HEK293 (cell line): ENCODE measurements at regions not wholly inside any gene's neighbourhood (a gene's known extent, or its start where the extent isn't known, plus 50 kb on each side); places are given as distances from the start of the nearest gene placed in this dataset.

ENCODE experiments used
- CTCF ChIA-PET: fragments of 350-600 bp; formaldehyde crosslinking; extraction: SDS; loops from one replicate; lab custom pipeline; 2021; ENCODE audit warnings: antibody characterized with exemption; lab: Yijun Ruan, JAX
- POLR2A ChIA-PET: fragments of 300-600 bp; formaldehyde crosslinking; extraction: SDS; loops from one replicate; lab custom pipeline; 2020; ENCODE audit warnings: antibody characterized with exemption, inconsistent platforms; lab: Yijun Ruan, JAX
- H3K27ac ChIP-seq: fragments of 200-500 bp; sonication (Bioruptor generic); 2 replicates; pipeline ENCODE4 v1.5.1; 2014; ENCODE audit warnings: low read depth, low read length, control low read depth, inconsistent platforms; ENCODE audit errors: extremely low read depth
- H3K36me3 ChIP-seq, 2 experiments: fragments of 200-500 bp in 1 of 2; sonication (Bioruptor generic) in 1 of 2; 1 replicate in 1 of 2; 2 replicates in 1 of 2; pipeline ENCODE4 v1.5.1; 2014 to 2017; ENCODE audit warnings: inconsistent platforms in 2 of 2, low read length in 2 of 2; ENCODE audit not compliant: control insufficient read depth in 2 of 2, insufficient read depth in 1 of 2
- H3K4me1 ChIP-seq: fragments of 200-500 bp; sonication (Bioruptor generic); 2 replicates; pipeline ENCODE4 v1.5.1; 2014; ENCODE audit warnings: mild to moderate bottlenecking, low read length, inconsistent platforms; ENCODE audit not compliant: control insufficient read depth, insufficient read depth
- H3K4me3 ChIP-seq: 2 replicates; pipeline ENCODE4 v1.5.1; 2011; ENCODE audit warnings: low read depth, mild to moderate bottlenecking, control low read depth, low read length, moderate library complexity
- H3K9me3 ChIP-seq: fragments of 200-500 bp; sonication (Bioruptor generic); 2 replicates; pipeline ENCODE4 v1.5.1; 2014; ENCODE audit warnings: low read depth, low read length, inconsistent platforms; ENCODE audit not compliant: control insufficient read depth, insufficient read depth
- BCL6B ChIP-seq: fragments of 450-650 bp; formaldehyde crosslinking; IDR thresholded peaks from 2 replicates; pipeline ENCODE4 v1.5.1; 2017; ENCODE audit warnings: missing biosample characterization, missing genetic modification characterization
- EGR2 ChIP-seq: fragments of 450-650 bp; formaldehyde crosslinking; IDR thresholded peaks from 2 replicates; pipeline ENCODE4 v1.5.1; 2016; ENCODE audit warnings: low read depth, missing biosample characterization, missing genetic modification characterization
- GLIS1 ChIP-seq: fragments of 450-650 bp; formaldehyde crosslinking; IDR thresholded peaks from 2 replicates; pipeline ENCODE4 v1.5.1; 2016; ENCODE audit warnings: missing biosample characterization, missing genetic modification characterization
- IKZF3 ChIP-seq: fragments of 450-650 bp; IDR thresholded peaks from 2 replicates; pipeline ENCODE4 v1.5.0; 2018; ENCODE audit warnings: missing biosample characterization, mild to moderate bottlenecking, missing genetic modification characterization, moderate library complexity
- PBX3 ChIP-seq: sonication (generic); formaldehyde crosslinking; IDR thresholded peaks from 2 replicates; pipeline ENCODE4 v1.8.1; 2022; ENCODE audit warnings: mild to moderate bottlenecking, moderate library complexity, missing genetic modification reagents
- SALL2 ChIP-seq: fragments of 450-650 bp; formaldehyde crosslinking; IDR thresholded peaks from 2 replicates; pipeline ENCODE4 v1.5.0; 2017; ENCODE audit warnings: missing biosample characterization, mild to moderate bottlenecking, missing genetic modification characterization, borderline replicate concordance
- SP2 ChIP-seq: fragments of 450-650 bp; formaldehyde crosslinking; IDR thresholded peaks from 2 replicates; pipeline ENCODE4 v1.5.1; 2016; ENCODE audit warnings: missing biosample characterization, missing genetic modification characterization
- WT1 ChIP-seq: fragments of 450-650 bp; formaldehyde crosslinking; IDR thresholded peaks from 2 replicates; pipeline ENCODE4 v1.5.1; 2016; ENCODE audit warnings: missing biosample characterization, missing genetic modification characterization
- ZBTB17 ChIP-seq: fragments of 450-650 bp; formaldehyde crosslinking; IDR thresholded peaks from 2 replicates; pipeline ENCODE4 v1.5.1; 2016; ENCODE audit warnings: missing biosample characterization, missing genetic modification characterization
- ZBTB7A ChIP-seq: fragments of 450-650 bp; formaldehyde crosslinking; IDR thresholded peaks from 2 replicates; pipeline ENCODE4 v1.5.1; 2016; ENCODE audit warnings: low read depth, missing biosample characterization, missing genetic modification characterization
- ZNF138 ChIP-seq: fragments of 450-650 bp; formaldehyde crosslinking; IDR thresholded peaks from 2 replicates; pipeline ENCODE4 v1.5.1; 2016; ENCODE audit warnings: missing biosample characterization, missing genetic modification characterization, borderline replicate concordance
- ZNF18 ChIP-seq: fragments of 450-650 bp; formaldehyde crosslinking; IDR thresholded peaks from 2 replicates; pipeline ENCODE4 v1.5.1; 2016; ENCODE audit warnings: missing biosample characterization, missing genetic modification characterization
- ZNF184 ChIP-seq: fragments of 450-650 bp; IDR thresholded peaks from 2 replicates; pipeline ENCODE4 v1.5.1; 2018; ENCODE audit warnings: missing biosample characterization, mild to moderate bottlenecking, missing genetic modification characterization
- ZNF24 ChIP-seq: fragments of 450-650 bp; formaldehyde crosslinking; IDR thresholded peaks from 2 replicates; pipeline ENCODE4 v1.5.1; 2016; ENCODE audit warnings: missing biosample characterization, missing genetic modification characterization
- ZNF280D ChIP-seq: fragments of 450-650 bp; formaldehyde crosslinking; IDR thresholded peaks from 2 replicates; pipeline ENCODE4 v1.5.1; 2016; ENCODE audit warnings: missing biosample characterization, missing genetic modification characterization
- ZNF292 ChIP-seq: fragments of 450-650 bp; formaldehyde crosslinking; IDR thresholded peaks from 2 replicates; pipeline ENCODE4 v1.5.1; 2016; ENCODE audit warnings: low read depth, missing biosample characterization, missing genetic modification characterization, borderline replicate concordance
- ZNF416 ChIP-seq: fragments of 450-650 bp; formaldehyde crosslinking; IDR thresholded peaks from 2 replicates; pipeline ENCODE4 v1.5.1; 2016; ENCODE audit warnings: missing biosample characterization, missing genetic modification characterization
- ZNF521 ChIP-seq: fragments of 450-650 bp; formaldehyde crosslinking; IDR thresholded peaks from 2 replicates; pipeline ENCODE4 v1.5.1; 2017; ENCODE audit warnings: missing biosample characterization, mild to moderate bottlenecking, missing genetic modification characterization
- ZNF549 ChIP-seq: fragments of 450-650 bp; IDR thresholded peaks from 2 replicates; pipeline ENCODE4 v1.5.1; 2018; ENCODE audit warnings: missing biosample characterization, missing genetic modification characterization, mild to moderate bottlenecking, inconsistent platforms, moderate library complexity
- ZNF580 ChIP-seq: fragments of 450-650 bp; formaldehyde crosslinking; IDR thresholded peaks from 2 replicates; pipeline ENCODE4 v1.5.1; 2016; ENCODE audit warnings: missing biosample characterization, missing genetic modification characterization
- ZNF629 ChIP-seq: fragments of 450-650 bp; formaldehyde crosslinking; IDR thresholded peaks from 2 replicates; pipeline ENCODE4 v1.5.1; 2017; ENCODE audit warnings: missing biosample characterization, missing genetic modification characterization
- ZNF777 ChIP-seq: fragments of 450-650 bp; formaldehyde crosslinking; IDR thresholded peaks from 2 replicates; pipeline ENCODE4 v1.5.1; 2017; ENCODE audit warnings: missing biosample characterization, missing genetic modification characterization, borderline replicate concordance
- ZNF785 ChIP-seq: fragments of 450-650 bp; formaldehyde crosslinking; IDR thresholded peaks from 2 replicates; pipeline ENCODE4 v1.5.1; 2016; ENCODE audit warnings: missing biosample characterization, missing genetic modification characterization
- ZSCAN23 ChIP-seq: fragments of 450-650 bp; formaldehyde crosslinking; IDR thresholded peaks from 2 replicates; pipeline ENCODE4 v1.5.1; 2016; ENCODE audit warnings: missing biosample characterization, missing genetic modification characterization
- ZXDB ChIP-seq: fragments of 450-650 bp; formaldehyde crosslinking; IDR thresholded peaks from 2 replicates; pipeline ENCODE4 v1.5.1; 2016; ENCODE audit warnings: missing biosample characterization, missing genetic modification characterization

GRCh38 chrX:150238632-150239382 lies 124.3 kb upstream of the MAMLD1 start:
- POLR2A ChIA-PET, result no interaction called here

GRCh38 chrX:150239946-150240642 lies 123.0 kb upstream of the MAMLD1 start:
- Histone ChIP-seq H3K27ac (no peak overlapping the region), H3K36me3 (no peaks in the 10 kb centered on the region), H3K9me3 (no peaks in the 10 kb centered on the region), H3K4me1 (no peaks in the 10 kb centered on the region), H3K4me3 (no peak overlapping the region)
- ChIA-PET CTCF (interaction anchor here (1.4 kb wide), 1 partner anchor 8 kb away, joined by 5 read pairs; no protein-coding TSS in a partner anchor), POLR2A (no interaction called here)
- TF ChIP-seq ZNF629 (tag by site-specific recombination) (no peak), EGR2 (no peak), ZNF549 (tag by site-specific recombination) (no peak)

More at GRCh38 chrX:150238632-150239382, 124.3 kb upstream of the MAMLD1 start:
- no peak for TF ChIP-seq ZNF521 (tag by site-specific recombination)
- TF ChIP-seq ZNF18 (tag by site-specific recombination), result no peak
- no peak for TF ChIP-seq ZNF280D
- TF ChIP-seq ZNF777 (tag by site-specific recombination), result no peak
- TF ChIP-seq SP2, result no peak
- no peak for TF ChIP-seq ZNF292
- no peak for TF ChIP-seq ZSCAN23 (tag by site-specific recombination)
- no peak for TF ChIP-seq SALL2 (tag by site-specific recombination)
- TF ChIP-seq ZBTB7A (tag by site-specific recombination), result no peak
- TF ChIP-seq ZNF138, result no peak
- TF ChIP-seq, all 188 proteins: peak for 0
- Histone ChIP-seq H3K9me3 (no peaks in the 10 kb centered on the region), H3K4me3 (no peak overlapping the region), H3K36me3 (no peaks in the 10 kb centered on the region), H3K4me1 (no peaks in the 10 kb centered on the region), H3K27ac (no peak overlapping the region)
- CTCF ChIA-PET, result interaction anchor here (0.6 kb wide), 2 partner anchors 17 to 86 kb away, joined by 3 read pairs; no protein-coding TSS in a partner anchor

GRCh38 chrX:150240643-150240970 lies 122.5 kb upstream of the MAMLD1 start:
- no peak overlapping the region for H3K4me3 ChIP-seq
- POLR2A ChIA-PET, result no interaction called here
- no peaks in the 10 kb centered on the region for H3K36me3 ChIP-seq
- H3K27ac ChIP-seq, result no peak overlapping the region
- H3K9me3 ChIP-seq, result no peaks in the 10 kb centered on the region
- no peaks in the 10 kb centered on the region for H3K4me1 ChIP-seq
- CTCF ChIA-PET, result interaction anchor here (1.4 kb wide), 1 partner anchor 9 kb away, joined by 5 read pairs; no protein-coding TSS in a partner anchor
- TF ChIP-seq ZNF416 (no peak), PBX3 (CRISPR knock-in tag) (no peak), BCL6B (tag by site-specific recombination) (no peak), ZBTB17 (no peak), IKZF3 (tag by site-specific recombination) (no peak), ZXDB (tag by site-specific recombination) (no peak), GLIS1 (no peak), ZNF24 (no peak), ZNF785 (no peak), WT1 (tag by site-specific recombination) (no peak), ZNF580 (tag by site-specific recombination) (no peak), ZNF184 (tag by site-specific recombination) (no peak)
